HCT116 (cell line): ENCODE measurements at regions not wholly inside any gene's neighbourhood (a gene's known extent, or its start where the extent isn't known, plus 50 kb on each side); places are given as distances from the start of the nearest gene placed in this dataset.

Source experiments
- ATAC-seq: fragments of 200-7000 bp; cut with Tn5 transposase; 2 replicates; pipeline ENCODE4 v1.9.1; 2020; ENCODE audit warnings: mild to moderate bottlenecking, moderate library complexity
- BruUV-seq: library from RNA; stranded (reverse); fragments of 400-500 nt; replicated peaks from 2 replicates; lab custom pipeline; 2021; lab: Mats Ljungman, UMichigan
- CTCF ChIA-PET: fragments of 300-600 bp; sonication (Branson Sonifier 250); formaldehyde crosslinking; loops from one replicate; lab custom pipeline; 2021; ENCODE audit warnings: antibody characterized with exemption; lab: Charles Lee
- POLR2A ChIA-PET: fragments of 300-600, 350-600 bp; sonication (Branson Sonifier 250); formaldehyde crosslinking; loops from one replicate; lab custom pipeline; 2021; ENCODE audit warnings: antibody characterized with exemption; lab: Charles Lee
- RAD21 ChIA-PET, 2 experiments: fragments of 300-600 bp; sonication (Branson Sonifier 250); formaldehyde crosslinking; loops; one replicate each; lab custom pipeline; 2023; ENCODE audit warnings: low total read pairs in 2 of 2; ENCODE audit not compliant: uncharacterized antibody in 2 of 2, unreplicated experiment in 2 of 2, low non-redundant PET in 1 of 2; lab: Charles Lee
- DNase-seq: peaks from one replicate; pipeline ENCODE4 v3.0.0-alpha.2; 2010; ENCODE audit warnings: low read depth, low spot score
- H2AFZ ChIP-seq: fragments of 200-600 bp; shearing (Covaris generic), sonication (generic); 2 replicates; pipeline ENCODE4 v1.6.1; 2017; ENCODE audit warnings: low read depth, mixed run types, mixed read lengths, antibody characterized with exemption, low read length; ENCODE audit not compliant: poor library complexity, severe bottlenecking
- H3K27ac ChIP-seq: 2 replicates; pipeline ENCODE4 v1.5.1; 2012; ENCODE audit warnings: low read depth, low read length
- H3K27me3 ChIP-seq: fragments of 200-600 bp; sonication (generic); 2 replicates; pipeline ENCODE4 v1.6.1; 2016; ENCODE audit warnings: mixed run types, low read length, mixed read lengths; ENCODE audit not compliant: insufficient read depth
- H3K36me3 ChIP-seq, 2 experiments: fragments of 200-500 bp in 1 of 2; fragments of 200-600 bp in 1 of 2; sonication (Bioruptor generic) in 1 of 2; sonication (generic) in 1 of 2; 2 replicates each; pipeline versions ENCODE4 v1.5.1 to v1.6.1; 2014 to 2016; ENCODE audit warnings: low read length in 2 of 2, inconsistent platforms in 1 of 2, mixed read lengths in 1 of 2, mixed run types in 1 of 2; ENCODE audit not compliant: insufficient read depth in 2 of 2, control insufficient read depth in 1 of 2
- H3K4me1 ChIP-seq, 2 experiments: fragments of 200-600 bp in 1 of 2; sonication (generic) in 1 of 2; 2 replicates each; pipeline versions ENCODE4 v1.5.1 to v1.6.1; 2012 to 2017; ENCODE audit warnings: low read length in 2 of 2, inconsistent platforms in 1 of 2, mild to moderate bottlenecking in 1 of 2, mixed read lengths in 1 of 2, mixed run types in 1 of 2, moderate library complexity in 1 of 2; ENCODE audit not compliant: insufficient read depth in 2 of 2, control insufficient read depth in 1 of 2
- H3K4me2 ChIP-seq: fragments of 200-600 bp; sonication (generic); 2 replicates; pipeline ENCODE4 v1.6.1; 2017; ENCODE audit warnings: mixed run types, low read length, mixed read lengths
- H3K4me3 ChIP-seq, 2 experiments: fragments of 200-600 bp in 1 of 2; sonication (generic) in 1 of 2; replicated peaks in 1 of 2; 2 replicates each; pipeline ENCODE4 v1.5.1; 2011 to 2016; ENCODE audit warnings: low read length in 2 of 2, control low read depth in 1 of 2, low read depth in 1 of 2, mild to moderate bottlenecking in 1 of 2, mixed read lengths in 1 of 2, mixed run types in 1 of 2
- H3K79me2 ChIP-seq: fragments of 200-600 bp; sonication (generic); 2 replicates; pipeline ENCODE4 v1.6.1; 2017; ENCODE audit warnings: mild to moderate bottlenecking, mixed run types, low read length, moderate library complexity, mixed read lengths; ENCODE audit not compliant: insufficient read depth
- H3K9ac ChIP-seq: fragments of 200-600 bp; sonication (generic); 2 replicates; pipeline ENCODE4 v1.6.1; 2016; ENCODE audit warnings: low read length, mixed read lengths
- H3K9me2 ChIP-seq: fragments of 200-600 bp; sonication (generic), shearing (Covaris generic); 2 replicates; pipeline ENCODE4 v1.6.1; 2017; ENCODE audit warnings: mixed run types, mild to moderate bottlenecking, moderate library complexity; ENCODE audit not compliant: insufficient read depth
- H3K9me3 ChIP-seq, 2 experiments: fragments of 200-500 bp in 1 of 2; fragments of 200-600 bp in 1 of 2; sonication (Bioruptor generic) in 1 of 2; sonication (generic) in 1 of 2; 2 replicates each; pipeline ENCODE4 v1.6.1; 2014 to 2017; ENCODE audit warnings: low read length in 2 of 2, mixed read lengths in 2 of 2, inconsistent platforms in 1 of 2, low read depth in 1 of 2, mild to moderate bottlenecking in 1 of 2, mixed run types in 1 of 2, moderate library complexity in 1 of 2; ENCODE audit not compliant: control insufficient read depth in 1 of 2, insufficient read depth in 1 of 2
- H4K20me1 ChIP-seq: fragments of 200-600 bp; sonication (generic), shearing (Covaris generic); 2 replicates; pipeline ENCODE4 v1.6.1; 2017; ENCODE audit warnings: mixed run types, mild to moderate bottlenecking, moderate library complexity; ENCODE audit not compliant: insufficient read depth
- ATF3 ChIP-seq: IDR thresholded peaks from 2 replicates; pipeline ENCODE4 v1.6.1; 2012
- CEBPB ChIP-seq: IDR thresholded peaks from 2 replicates; pipeline ENCODE4 v1.6.1; 2012; ENCODE audit warnings: low read depth
- EGR1 ChIP-seq: IDR thresholded peaks from 2 replicates; pipeline ENCODE4 v1.6.1; 2012; ENCODE audit warnings: low read depth
- ELF1 ChIP-seq: IDR thresholded peaks from 2 replicates; pipeline ENCODE4 v1.6.1; 2012; ENCODE audit warnings: low read depth, borderline replicate concordance
- EZH2 ChIP-seq: fragments of 200-600 bp; sonication (generic); IDR thresholded peaks from 2 replicates; pipeline ENCODE4 v1.6.1; 2017; ENCODE audit warnings: antibody characterized with exemption, mixed run types
- EZH2phosphoT487 ChIP-seq: fragments of 200-600 bp; IDR thresholded peaks from 2 replicates; pipeline ENCODE4 v1.6.1; 2018; ENCODE audit warnings: antibody characterized with exemption, borderline replicate concordance
- FOSL1 ChIP-seq: IDR thresholded peaks from 2 replicates; pipeline ENCODE4 v1.6.1; 2012; ENCODE audit warnings: low read depth
- POLR2A ChIP-seq: IDR thresholded peaks from 2 replicates; pipeline ENCODE4 v1.7.0; 2011; ENCODE audit warnings: borderline replicate concordance; ENCODE audit not compliant: insufficient read depth, insufficient read length; ENCODE audit errors: extremely low read depth
- POLR2AphosphoS5 ChIP-seq: IDR thresholded peaks from 2 replicates; pipeline ENCODE4 v1.6.1; 2011; ENCODE audit warnings: mild to moderate bottlenecking, low read depth, low read length, moderate library complexity
- RAD21 ChIP-seq: IDR thresholded peaks from 2 replicates; pipeline ENCODE4 v1.6.1; 2012; ENCODE audit warnings: low read depth, mild to moderate bottlenecking
- SIN3A ChIP-seq: IDR thresholded peaks from 2 replicates; pipeline ENCODE4 v1.6.1; 2012; ENCODE audit warnings: low read depth
- SP1 ChIP-seq: IDR thresholded peaks from 2 replicates; pipeline ENCODE4 v1.6.1; 2012; ENCODE audit warnings: low read depth
- TCF7L2 ChIP-seq: IDR thresholded peaks from 2 replicates; pipeline ENCODE4 v1.7.0; 2011; ENCODE audit warnings: borderline replicate concordance, inconsistent platforms; ENCODE audit not compliant: insufficient read depth, insufficient read length; ENCODE audit errors: extremely low read depth
- YY1 ChIP-seq: IDR thresholded peaks from 2 replicates; pipeline ENCODE4 v1.6.1; 2011; ENCODE audit warnings: low read length, low read depth, moderate library complexity, mild to moderate bottlenecking; ENCODE audit not compliant: insufficient replicate concordance; ENCODE audit errors: extremely low read depth
- ZBTB33 ChIP-seq: IDR thresholded peaks from 2 replicates; pipeline ENCODE4 v1.6.1; 2011; ENCODE audit warnings: mild to moderate bottlenecking, low read length, moderate library complexity; ENCODE audit not compliant: insufficient replicate concordance; ENCODE audit errors: extremely low read depth
- ZNF274 ChIP-seq: fragments of 200-500 bp; sonication (Bioruptor generic); IDR thresholded peaks from 2 replicates; pipeline ENCODE4 v1.6.1; 2014; ENCODE audit warnings: mild to moderate bottlenecking, low read depth, low read length, inconsistent platforms
- intact Hi-C: fragments of 100-400 bp; cut with micrococcal nuclease; formaldehyde crosslinking; loops from 2 replicates; pipeline ENCODE4 v1.10.0; 2022
- TF ChIP-seq, protein P1 (sequence below), 3 experiments: fragments of 200-600 bp in 1 of 3; sonication (generic) in 1 of 3; IDR thresholded peaks in 2 of 3; conservative IDR thresholded peaks in 1 of 3; 2 replicates each; pipeline ENCODE4 v1.5.1; 2012 to 2017; ENCODE audit warnings: low read depth in 2 of 3, low read length in 2 of 3, antibody characterized with exemption in 1 of 3, borderline replicate concordance in 1 of 3, control low read depth in 1 of 3, mild to moderate bottlenecking in 1 of 3, mixed read lengths in 1 of 3, mixed run types in 1 of 3, moderate library complexity in 1 of 3; ENCODE audit not compliant: insufficient read depth in 1 of 3

- BruUV-seq = no TSS peak
- Histone ChIP-seq H3K4me3 (no peak overlapping the region), H3K27ac (no peak overlapping the region), H3K4me1 (peaks cover 0 to 48% of the 10 kb centered on the region in 2 experiments; a peak in 2 of 4 replicates), H3K9me3 (no peaks in the 10 kb centered on the region), H3K27me3 (no peaks in the 10 kb centered on the region), H3K79me2 (no peaks in the 10 kb centered on the region), H3K4me2 (no peak overlapping the region), H3K36me3 (no peaks in the 10 kb centered on the region), H3K9me2 (no peaks in the 10 kb centered on the region), H3K9ac (no peak overlapping the region), H4K20me1 (no peaks in the 10 kb centered on the region), H2AFZ (peak overlapping the region; percentile 72)
- POLR2A ChIA-PET = no interaction called here
- ATAC-seq = no peak
- intact Hi-C loops = no loop called here
- CTCF ChIA-PET = no interaction called here
- TF ChIP-seq RAD21 = no peak
- TF ChIP-seq, protein P1, sequence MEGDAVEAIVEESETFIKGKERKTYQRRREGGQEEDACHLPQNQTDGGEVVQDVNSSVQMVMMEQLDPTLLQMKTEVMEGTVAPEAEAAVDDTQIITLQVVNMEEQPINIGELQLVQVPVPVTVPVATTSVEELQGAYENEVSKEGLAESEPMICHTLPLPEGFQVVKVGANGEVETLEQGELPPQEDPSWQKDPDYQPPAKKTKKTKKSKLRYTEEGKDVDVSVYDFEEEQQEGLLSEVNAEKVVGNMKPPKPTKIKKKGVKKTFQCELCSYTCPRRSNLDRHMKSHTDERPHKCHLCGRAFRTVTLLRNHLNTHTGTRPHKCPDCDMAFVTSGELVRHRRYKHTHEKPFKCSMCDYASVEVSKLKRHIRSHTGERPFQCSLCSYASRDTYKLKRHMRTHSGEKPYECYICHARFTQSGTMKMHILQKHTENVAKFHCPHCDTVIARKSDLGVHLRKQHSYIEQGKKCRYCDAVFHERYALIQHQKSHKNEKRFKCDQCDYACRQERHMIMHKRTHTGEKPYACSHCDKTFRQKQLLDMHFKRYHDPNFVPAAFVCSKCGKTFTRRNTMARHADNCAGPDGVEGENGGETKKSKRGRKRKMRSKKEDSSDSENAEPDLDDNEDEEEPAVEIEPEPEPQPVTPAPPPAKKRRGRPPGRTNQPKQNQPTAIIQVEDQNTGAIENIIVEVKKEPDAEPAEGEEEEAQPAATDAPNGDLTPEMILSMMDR (IDR thresholded peaks at IDR 0.05 in 2 of 3, conservative IDR thresholded peaks at IDR 0.05 in 1 of 3; ENCODE audit: borderline replicate concordance in 1 of 3, insufficient read depth in 1 of 3, low read depth in 2 of 3, low read length in 2 of 3) = no peak
- no peak for TF ChIP-seq SIN3A
- no peak for TF ChIP-seq POLR2AphosphoS5
- no peak for TF ChIP-seq EZH2phosphoT487
- no peak for TF ChIP-seq TCF7L2
- TF ChIP-seq EGR1 = no peak
- TF ChIP-seq SP1 = no peak
- TF ChIP-seq CEBPB = no peak
- no peak for TF ChIP-seq ELF1
- TF ChIP-seq ATF3 = no peak
- no peak for TF ChIP-seq ZBTB33
- TF ChIP-seq FOSL1 = no peak
- TF ChIP-seq POLR2A = no peak
- no peak for TF ChIP-seq EZH2
- TF ChIP-seq YY1 = no peak
- no peak for TF ChIP-seq ZNF274
- no peak for DNase-seq
- RAD21 ChIA-PET = no interaction called here
Observed at GRCh38 chr1:199857516-199857915, 170.0 kb upstream of the NR5A2 start.
